CD4-positive, alpha-beta T cell (primary cell): ENCODE measurements at regions not wholly inside any gene's neighbourhood (a gene's known extent, or its start where the extent isn't known, plus 50 kb on each side); places are given as distances from the start of the nearest gene placed in this dataset.

ENCODE experiments used
- ATAC-seq: fragments of 200-7000 bp; cut with Tn5 transposase; one replicate; pipeline ENCODE4 v1.10.0; 2022; ENCODE audit warnings: mild to moderate bottlenecking; ENCODE audit not compliant: poor library complexity
- CTCF ChIA-PET: fragments of 350-600 bp; sonication (Branson Sonifier 250); formaldehyde crosslinking; loops from one replicate; lab custom pipeline; 2021; ENCODE audit warnings: antibody characterized with exemption, inconsistent platforms; lab: Charles Lee
- POLR2A ChIA-PET: fragments of 350-600 bp; sonication (Branson Sonifier 250); formaldehyde crosslinking; loops from one replicate; lab custom pipeline; 2021; ENCODE audit warnings: antibody characterized with exemption, inconsistent platforms; lab: Charles Lee
- DNase-seq, 14 experiments: peaks; one replicate each; pipeline ENCODE4 v3.0.0-alpha.2; 2013 to 2020; ENCODE audit warnings: mixed read lengths in 2 of 14
- H3K27ac ChIP-seq, 2 donors: one replicate each; pipeline versions ENCODE4 v1.5.1 to v1.7.0; 2013; ENCODE audit warnings: low read length in 2 of 2, low read depth in 1 of 2, mild to moderate bottlenecking in 1 of 2
- H3K27me3 ChIP-seq, 2 experiments: 1 replicate in 1 of 2; 2 replicates in 1 of 2; pipeline versions ENCODE4 v1.6.1 to v1.7.0; 2013; ENCODE audit warnings: low read length in 2 of 2, control low read depth in 1 of 2, mild to moderate bottlenecking in 1 of 2, moderate library complexity in 1 of 2; ENCODE audit not compliant: insufficient read depth in 2 of 2, control insufficient read depth in 1 of 2
- H3K36me3 ChIP-seq: one replicate; pipeline ENCODE4 v1.6.1; 2013; ENCODE audit warnings: low read length, control low read depth; ENCODE audit not compliant: insufficient read depth
- H3K4me1 ChIP-seq: one replicate; pipeline ENCODE4 v1.6.1; 2013; ENCODE audit warnings: low read length, control low read depth; ENCODE audit not compliant: insufficient read depth
- H3K4me3 ChIP-seq: one replicate; pipeline ENCODE4 v1.5.1; 2013; ENCODE audit warnings: mild to moderate bottlenecking, low read length, moderate library complexity
- H3K9me3 ChIP-seq, 2 experiments: 1 replicate in 1 of 2; 2 replicates in 1 of 2; pipeline versions ENCODE4 v1.6.1 to v1.7.0; 2013; ENCODE audit warnings: low read length in 2 of 2, mild to moderate bottlenecking in 2 of 2, control low read depth in 1 of 2, moderate library complexity in 1 of 2; ENCODE audit not compliant: control insufficient read depth in 1 of 2, insufficient read depth in 1 of 2
- H3K27ac Mint-ChIP-seq: one replicate; pipeline ENCODE4 v1.8.0; 2020; ENCODE audit warnings: mixed read lengths
- H3K27me3 Mint-ChIP-seq: one replicate; pipeline ENCODE4 v1.8.0; 2021; ENCODE audit warnings: mixed read lengths
- H3K36me3 Mint-ChIP-seq: one replicate; pipeline ENCODE4 v1.8.0; 2021; ENCODE audit warnings: low read depth, mixed read lengths
- H3K4me1 Mint-ChIP-seq: one replicate; pipeline ENCODE4 v1.8.0; 2021; ENCODE audit warnings: low read depth, mixed read lengths
- H3K4me3 Mint-ChIP-seq: one replicate; pipeline ENCODE4 v1.8.0; 2020; ENCODE audit warnings: mild to moderate bottlenecking, mixed read lengths
- H3K9me3 Mint-ChIP-seq: one replicate; pipeline ENCODE4 v1.8.0; 2020; ENCODE audit warnings: mixed read lengths
- CTCF ChIP-seq: fragments of 200-600 bp; IDR thresholded peaks from one replicate; pipeline ENCODE4 v1.8.0; 2022; ENCODE audit warnings: antibody characterized with exemption, mild to moderate bottlenecking
- intact Hi-C, 2 experiments: fragments of 100-400 bp; cut with DNase I in 1 of 2; cut with micrococcal nuclease in 1 of 2; formaldehyde crosslinking; loops; one replicate each; pipeline versions ENCODE4 v1.15.1 to v1.9.0; 2023 to 2025; cut with DNase I, micrococcal nuclease

- Histone ChIP-seq H3K36me3 (no peaks in the 10 kb centered on the region), H3K27me3 (no peaks in the 10 kb centered on the region), H3K4me3 (no peak overlapping the region), H3K27ac (no peak overlapping the region), H3K4me1 (no peaks in the 10 kb centered on the region), H3K9me3 (no peaks in the 10 kb centered on the region)
- ATAC-seq (no peak), DNase-seq (no peak)
- Mint-ChIP-seq H3K27me3 (peaks cover 3% of the 10 kb centered on the region), H3K4me3 (no peak overlapping the region), H3K36me3 (no peaks in the 10 kb centered on the region), H3K4me1 (peaks cover 7% of the 10 kb centered on the region), H3K27ac (no peak overlapping the region), H3K9me3 (no peaks in the 10 kb centered on the region)
- intact Hi-C loops, result no loop called here
- ChIA-PET POLR2A (no interaction called here), CTCF (no interaction called here)
- no peak for TF ChIP-seq CTCF
These were observed 68.5 kb upstream of the ITGA6 start for GRCh38 chr2:172358691-172359556.

GRCh38 chr2:172361360-172361759 is 66.0 kb upstream of the ITGA6 start:
- no peak for DNase-seq
- no peaks in the 10 kb centered on the region for H3K36me3 Mint-ChIP-seq
- no peak for TF ChIP-seq CTCF
- Histone ChIP-seq H3K9me3 (no peaks in the 10 kb centered on the region), H3K36me3 (no peaks in the 10 kb centered on the region), H3K4me1 (no peaks in the 10 kb centered on the region), H3K27ac (no peak overlapping the region), H3K27me3 (no peaks in the 10 kb centered on the region), H3K4me3 (no peak overlapping the region)
- no peak for ATAC-seq
- H3K4me1 Mint-ChIP-seq, result peaks cover 7% of the 10 kb centered on the region
- no peak overlapping the region for H3K27ac Mint-ChIP-seq
- intact Hi-C loops, result no loop called here
- ChIA-PET POLR2A (no interaction called here), CTCF (no interaction called here)
- no peaks in the 10 kb centered on the region for H3K9me3 Mint-ChIP-seq
- H3K4me3 Mint-ChIP-seq, result no peak overlapping the region
- peaks cover 3% of the 10 kb centered on the region for H3K27me3 Mint-ChIP-seq

GRCh38 chr2:172361840-172362239 is 65.5 kb upstream of the ITGA6 start:
- no peak overlapping the region for H3K4me3 Mint-ChIP-seq
- no peak for ATAC-seq
- CTCF ChIA-PET, result no interaction called here
- TF ChIP-seq CTCF, result no peak
- peaks cover 7% of the 10 kb centered on the region for H3K4me1 Mint-ChIP-seq
- no peak for DNase-seq
- Histone ChIP-seq H3K4me3 (no peak overlapping the region), H3K36me3 (no peaks in the 10 kb centered on the region), H3K4me1 (no peaks in the 10 kb centered on the region), H3K27ac (no peak overlapping the region), H3K27me3 (no peaks in the 10 kb centered on the region), H3K9me3 (no peaks in the 10 kb centered on the region)
- H3K27ac Mint-ChIP-seq, result no peak overlapping the region
- intact Hi-C loops, result no loop called here
- H3K9me3 Mint-ChIP-seq, result no peaks in the 10 kb centered on the region
- peaks cover 3% of the 10 kb centered on the region for H3K27me3 Mint-ChIP-seq
- no peaks in the 10 kb centered on the region for H3K36me3 Mint-ChIP-seq
- POLR2A ChIA-PET, result no interaction called here
